ENCODE measurements at regions not wholly inside any gene's neighbourhood (a gene's known extent, or its start where the extent isn't known, plus 50 kb on each side); places are given as distances from the start of the nearest gene placed in this dataset.

DNA sequence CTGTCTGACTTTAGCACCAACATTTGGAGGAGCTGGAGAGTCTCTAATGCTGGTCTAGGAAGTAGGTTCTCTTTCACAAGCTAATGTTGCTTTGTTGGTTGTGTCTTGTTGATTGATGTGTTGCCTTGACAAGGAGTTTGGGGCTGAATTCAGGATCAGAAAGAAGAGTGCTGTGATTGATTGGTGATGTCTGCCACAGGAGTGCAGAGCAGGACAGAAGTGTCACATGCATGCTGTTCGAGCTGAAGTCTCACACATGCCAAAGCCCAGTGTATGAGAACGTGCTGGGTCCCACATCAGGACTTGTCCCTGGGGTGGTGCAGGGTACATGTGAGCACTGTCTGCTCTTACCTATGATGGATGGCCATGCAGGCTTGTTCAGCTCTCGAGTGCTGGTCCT is 694.4 kb downstream of the MATN1 start:
- TF ChIP-seq EP300 (IDR thresholded peaks at IDR 0.05; ENCODE audit: borderline replicate concordance in 1 of 2, control insufficient read depth in 1 of 2, low read depth in 2 of 2, low read length in 2 of 2) (no peak), RB1 (IDR thresholded peaks at IDR 0.05; ENCODE audit: borderline replicate concordance) (no peak), HCFC1 (IDR thresholded peaks at IDR 0.05; ENCODE audit: low read length) (no peak)
- TF ChIP-seq, protein P1, sequence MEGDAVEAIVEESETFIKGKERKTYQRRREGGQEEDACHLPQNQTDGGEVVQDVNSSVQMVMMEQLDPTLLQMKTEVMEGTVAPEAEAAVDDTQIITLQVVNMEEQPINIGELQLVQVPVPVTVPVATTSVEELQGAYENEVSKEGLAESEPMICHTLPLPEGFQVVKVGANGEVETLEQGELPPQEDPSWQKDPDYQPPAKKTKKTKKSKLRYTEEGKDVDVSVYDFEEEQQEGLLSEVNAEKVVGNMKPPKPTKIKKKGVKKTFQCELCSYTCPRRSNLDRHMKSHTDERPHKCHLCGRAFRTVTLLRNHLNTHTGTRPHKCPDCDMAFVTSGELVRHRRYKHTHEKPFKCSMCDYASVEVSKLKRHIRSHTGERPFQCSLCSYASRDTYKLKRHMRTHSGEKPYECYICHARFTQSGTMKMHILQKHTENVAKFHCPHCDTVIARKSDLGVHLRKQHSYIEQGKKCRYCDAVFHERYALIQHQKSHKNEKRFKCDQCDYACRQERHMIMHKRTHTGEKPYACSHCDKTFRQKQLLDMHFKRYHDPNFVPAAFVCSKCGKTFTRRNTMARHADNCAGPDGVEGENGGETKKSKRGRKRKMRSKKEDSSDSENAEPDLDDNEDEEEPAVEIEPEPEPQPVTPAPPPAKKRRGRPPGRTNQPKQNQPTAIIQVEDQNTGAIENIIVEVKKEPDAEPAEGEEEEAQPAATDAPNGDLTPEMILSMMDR (IDR thresholded peaks at IDR 0.05 in 2 of 3, conservative IDR thresholded peaks at IDR 0.05 in 1 of 3; ENCODE audit: control insufficient read depth in 2 of 3, extremely low read depth in 1 of 3, insufficient read depth in 1 of 3, low read depth in 3 of 3, low read length in 3 of 3) = no peak
